Stomach (tissue), 8 donors: ENCODE measurements at regions not wholly inside any gene's neighbourhood (a gene's known extent, or its start where the extent isn't known, plus 50 kb on each side); places are given as distances from the start of the nearest gene placed in this dataset.

ENCODE experiments used
- DNase-seq, 2 donors: peaks; one replicate each; pipeline versions ENCODE4 v3.0.0 to v3.0.0-alpha.2; 2013 to 2019
- H3K27ac ChIP-seq, 5 donors: fragments of 200-600 bp in 4 of 5; sonication (generic) in 4 of 5; one replicate each; pipeline ENCODE4 v1.5.1; 2013 to 2019; ENCODE audit warnings: mild to moderate bottlenecking in 1 of 5, moderate library complexity in 1 of 5
- H3K27me3 ChIP-seq, 3 donors: fragments of 200-600 bp; sonication (generic); one replicate each; pipeline ENCODE4 v1.5.1; 2017 to 2019; ENCODE audit warnings: mixed run types in 1 of 3
- H3K36me3 ChIP-seq, 4 donors: fragments of 200-600 bp; sonication (generic); 1 replicate in 3 of 4; 2 replicates in 1 of 4; pipeline ENCODE4 v1.5.1; 2016 to 2019
- H3K4me1 ChIP-seq, 4 donors: fragments of 200-600 bp; sonication (generic); one replicate each; pipeline ENCODE4 v1.5.1; 2016 to 2019
- H3K4me3 ChIP-seq, 4 donors: fragments of 200-600 bp; sonication (generic) in 3 of 4; one replicate each; pipeline ENCODE4 v1.5.1; 2016 to 2019; ENCODE audit warnings: mild to moderate bottlenecking in 1 of 4
- H3K9me3 ChIP-seq, 4 donors: fragments of 200-600 bp; sonication (generic); one replicate each; pipeline ENCODE4 v1.5.1; 2016 to 2019
- EP300 ChIP-seq: sonication (generic); formaldehyde crosslinking; IDR thresholded peaks from one replicate; pipeline ENCODE4 v1.6.1; 2017; ENCODE audit warnings: antibody characterized with exemption
- POLR2A ChIP-seq, 4 donors: fragments of 450-650 bp; IDR thresholded peaks; one replicate each; pipeline ENCODE4 v1.6.1; 2016; ENCODE audit warnings: antibody characterized with exemption in 4 of 4, control low read depth in 2 of 4, mild to moderate bottlenecking in 1 of 4, moderate library complexity in 1 of 4
- POLR2AphosphoS5 ChIP-seq, 3 donors: sonication (generic); formaldehyde crosslinking; IDR thresholded peaks; one replicate each; pipeline ENCODE4 v1.6.1; 2016; ENCODE audit warnings: antibody characterized with exemption in 3 of 3
- WGBS, 5 donors: extraction: QIAGEN DNeasy Blood & Tissue Kit in 3 of 5; methylation state at CpG; one replicate each; pipeline versions ENCODE4 v1.1.5 to v1.1.7; 2013 to 2018; 5-methylcytosine and 5-hydroxymethylcytosine counted together
- intact Hi-C: fragments of 100-400 bp; cut with DNase I; formaldehyde crosslinking; loops from one replicate; pipeline ENCODE4 v1.15.1; 2023; ENCODE audit warnings: low total_unique reads
- TF ChIP-seq, protein P1 (sequence below), 7 experiments: fragments of 450-650 bp in 4 of 7; fragments of 200-600 bp in 3 of 7; sonication (generic) in 3 of 7; IDR thresholded peaks; one replicate each; pipeline ENCODE4 v1.5.1; 2016 to 2019; ENCODE audit warnings: antibody characterized with exemption in 7 of 7, control low read depth in 2 of 7, mild to moderate bottlenecking in 1 of 7
- donor health status: healthy with polysubstance abuse.
- donor health status: Bipolar disorder and iron deficiency.
- donor health status: healthy.

DNA sequence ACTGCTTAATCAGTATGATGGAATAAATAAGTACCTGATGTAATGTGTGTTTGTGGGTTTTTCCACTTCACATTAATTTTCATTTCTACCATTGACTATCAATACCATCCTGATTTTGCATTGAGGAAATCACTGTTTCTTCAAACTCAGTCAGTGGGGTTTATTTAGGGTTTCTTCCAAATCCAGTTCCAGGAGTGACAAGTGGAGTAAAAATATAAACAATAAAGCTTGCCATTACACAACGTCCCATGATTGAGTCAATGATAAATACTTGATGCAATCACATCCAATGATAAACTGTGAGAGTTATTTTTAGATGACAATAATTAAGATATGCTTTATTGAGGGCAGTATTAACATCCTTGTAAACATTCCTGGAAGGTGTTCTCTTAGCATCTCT is 1037.4 kb upstream of the GJE1 start:
- H3K9me3 ChIP-seq = no peaks in the 10 kb centered on the region
- H3K27me3 ChIP-seq = no peaks in the 10 kb centered on the region
- no peaks in the 10 kb centered on the region for H3K4me1 ChIP-seq
- intact Hi-C loops = no loop called here
- no peak for DNase-seq
- H3K36me3 ChIP-seq = no peaks in the 10 kb centered on the region
- 25 to 56% (median 43%) methylated on average over 1 of the region's 1 CpG for WGBS, 5 donors
- no peak for TF ChIP-seq POLR2A (IDR thresholded peaks at IDR 0.05)
- no peak for TF ChIP-seq POLR2AphosphoS5 (IDR thresholded peaks at IDR 0.05)
- TF ChIP-seq, protein P1, sequence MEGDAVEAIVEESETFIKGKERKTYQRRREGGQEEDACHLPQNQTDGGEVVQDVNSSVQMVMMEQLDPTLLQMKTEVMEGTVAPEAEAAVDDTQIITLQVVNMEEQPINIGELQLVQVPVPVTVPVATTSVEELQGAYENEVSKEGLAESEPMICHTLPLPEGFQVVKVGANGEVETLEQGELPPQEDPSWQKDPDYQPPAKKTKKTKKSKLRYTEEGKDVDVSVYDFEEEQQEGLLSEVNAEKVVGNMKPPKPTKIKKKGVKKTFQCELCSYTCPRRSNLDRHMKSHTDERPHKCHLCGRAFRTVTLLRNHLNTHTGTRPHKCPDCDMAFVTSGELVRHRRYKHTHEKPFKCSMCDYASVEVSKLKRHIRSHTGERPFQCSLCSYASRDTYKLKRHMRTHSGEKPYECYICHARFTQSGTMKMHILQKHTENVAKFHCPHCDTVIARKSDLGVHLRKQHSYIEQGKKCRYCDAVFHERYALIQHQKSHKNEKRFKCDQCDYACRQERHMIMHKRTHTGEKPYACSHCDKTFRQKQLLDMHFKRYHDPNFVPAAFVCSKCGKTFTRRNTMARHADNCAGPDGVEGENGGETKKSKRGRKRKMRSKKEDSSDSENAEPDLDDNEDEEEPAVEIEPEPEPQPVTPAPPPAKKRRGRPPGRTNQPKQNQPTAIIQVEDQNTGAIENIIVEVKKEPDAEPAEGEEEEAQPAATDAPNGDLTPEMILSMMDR (IDR thresholded peaks at IDR 0.05) = no peak
- TF ChIP-seq EP300 = no peak
- no peak overlapping the region for H3K27ac ChIP-seq
- H3K4me3 ChIP-seq = no peak overlapping the region

DNA sequence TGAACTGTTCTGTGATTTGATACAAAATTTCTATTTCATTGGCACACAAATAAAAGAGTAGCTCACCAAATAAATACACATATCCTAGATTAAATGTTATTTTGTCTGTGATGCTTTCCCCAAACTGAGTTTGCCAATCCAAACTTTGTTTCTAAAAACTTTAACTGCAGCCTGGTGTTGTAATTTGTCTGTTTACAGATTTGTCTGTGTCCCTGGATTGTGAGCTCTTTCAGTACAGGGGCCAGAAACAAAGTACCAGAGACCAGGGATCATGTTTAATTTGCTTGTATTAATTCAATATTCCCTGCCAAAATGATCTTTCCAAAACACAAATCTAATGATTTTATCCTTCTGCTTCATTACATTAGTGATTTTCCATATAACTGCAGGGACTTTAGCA is 1044.6 kb upstream of the GJE1 start:
- Histone ChIP-seq H3K27me3 (no peaks in the 10 kb centered on the region), H3K4me3 (no peak overlapping the region), H3K9me3 (no peaks in the 10 kb centered on the region), H3K36me3 (no peaks in the 10 kb centered on the region), H3K4me1 (no peaks in the 10 kb centered on the region), H3K27ac (no peak overlapping the region)
- no peak for DNase-seq
- intact Hi-C loops = no loop called here
- TF ChIP-seq POLR2A (IDR thresholded peaks at IDR 0.05) (no peak), EP300 (no peak), POLR2AphosphoS5 (IDR thresholded peaks at IDR 0.05) (no peak)
- TF ChIP-seq, protein P1 (IDR thresholded peaks at IDR 0.05) = no peak

DNA sequence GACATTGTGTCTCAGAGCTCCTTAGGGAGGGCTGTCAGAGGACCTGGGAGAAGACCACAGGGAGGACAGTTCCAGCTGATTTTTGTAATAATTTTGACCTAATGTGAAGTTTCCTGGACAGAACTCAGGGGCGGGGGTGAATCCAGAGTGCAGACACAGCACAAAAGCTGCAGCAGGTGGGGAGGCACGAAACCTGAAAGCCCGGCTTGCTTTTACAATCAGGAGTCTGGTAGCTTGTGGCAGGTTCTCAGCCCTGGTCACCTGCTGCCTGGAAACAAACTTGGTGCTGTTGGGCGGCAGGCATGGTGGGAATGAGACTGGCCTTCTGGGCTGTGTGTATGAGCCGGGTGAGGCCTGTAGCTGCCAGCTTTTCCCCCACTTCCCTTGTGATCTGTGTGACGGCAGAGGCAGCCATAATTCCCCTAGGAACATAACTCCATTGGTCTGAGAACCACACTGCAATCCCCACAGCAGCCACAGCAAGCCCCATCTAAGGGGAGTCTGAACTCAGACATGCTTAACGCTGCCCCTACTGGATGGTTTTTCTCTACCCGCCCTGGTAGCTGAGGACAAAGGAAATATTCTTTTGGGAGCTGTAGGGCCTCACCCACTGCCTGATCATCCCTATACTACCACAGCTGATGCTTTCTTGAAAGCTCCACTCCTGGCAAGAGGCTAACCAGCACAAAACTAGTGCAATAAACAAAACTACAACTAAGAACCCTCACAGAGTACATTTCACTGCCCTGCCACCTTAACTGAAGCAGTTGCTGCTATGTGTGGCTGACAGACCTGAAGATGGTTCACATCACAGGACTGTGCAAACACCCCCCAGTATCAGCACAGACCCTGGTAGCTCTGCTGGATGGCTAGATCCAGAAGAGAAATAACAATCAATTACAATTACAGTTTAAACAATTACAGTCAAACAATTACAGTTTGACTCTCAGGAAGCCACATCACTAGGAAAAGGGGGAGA is 1055.1 kb upstream of the GJE1 start:
- H3K27ac ChIP-seq = no peak overlapping the region
- intact Hi-C loops = no loop called here
- no peaks in the 10 kb centered on the region for H3K9me3 ChIP-seq
- TF ChIP-seq, protein P1 (IDR thresholded peaks at IDR 0.05) = no peak
- no peak for TF ChIP-seq POLR2A (IDR thresholded peaks at IDR 0.05)
- TF ChIP-seq POLR2AphosphoS5 (IDR thresholded peaks at IDR 0.05) = no peak
- no peak for TF ChIP-seq EP300
- peak in 1 of 2 donors; percentile 33 for DNase-seq
- no peaks in the 10 kb centered on the region for H3K4me1 ChIP-seq
- WGBS, 5 donors = 80 to 95% (median 89%) methylated on average over 8 of the region's 8 CpGs
- H3K4me3 ChIP-seq = no peak overlapping the region
- no peaks in the 10 kb centered on the region for H3K36me3 ChIP-seq
- H3K27me3 ChIP-seq = no peaks in the 10 kb centered on the region

DNA sequence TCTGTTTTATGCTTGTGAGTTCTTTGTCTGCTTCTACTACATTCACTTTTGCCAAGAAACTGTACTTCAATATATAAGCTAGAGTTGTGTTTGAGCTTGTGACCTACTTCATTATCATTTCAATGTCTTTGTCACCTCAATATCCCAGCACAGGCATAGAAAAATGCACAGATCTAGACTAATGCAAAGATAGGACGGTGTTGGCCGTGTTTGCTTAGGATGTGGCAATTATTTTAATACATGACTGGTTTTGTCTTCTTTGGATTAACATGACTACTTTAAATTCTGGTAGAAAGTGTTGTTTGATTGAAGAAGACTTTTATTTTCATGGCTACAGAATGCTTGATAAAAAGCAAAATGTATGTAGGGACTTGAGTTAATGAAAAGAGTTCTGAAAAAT is 1075.0 kb upstream of the GJE1 start:
- TF ChIP-seq, protein P1 (IDR thresholded peaks at IDR 0.05) = no peak
- TF ChIP-seq POLR2A (IDR thresholded peaks at IDR 0.05) = no peak
- TF ChIP-seq EP300 = no peak
- no peak for TF ChIP-seq POLR2AphosphoS5 (IDR thresholded peaks at IDR 0.05)
- intact Hi-C loops = no loop called here
- H3K36me3 ChIP-seq = no peaks in the 10 kb centered on the region
- H3K27ac ChIP-seq = no peak overlapping the region
- H3K4me3 ChIP-seq = no peak overlapping the region
- no peaks in the 10 kb centered on the region for H3K4me1 ChIP-seq
- WGBS, 5 donors = 61 to 83% (median 68%) methylated on average over 2 of the region's 2 CpGs
- H3K9me3 ChIP-seq = no peaks in the 10 kb centered on the region
- no peaks in the 10 kb centered on the region for H3K27me3 ChIP-seq
- DNase-seq = no peak
